ENCODE measurements at regions not wholly inside any gene's neighbourhood (a gene's known extent, or its start where the extent isn't known, plus 50 kb on each side); places are given as distances from the start of the nearest gene placed in this dataset.

- no peaks in the 10 kb centered on the region for H3K27me3 Mint-ChIP-seq
- intact Hi-C loops (cut with micrococcal nuclease): no loop called here
- no peaks in the 10 kb centered on the region for H3K36me3 ChIP-seq (ENCODE audit: insufficient read depth, low read length)
- ChIA-PET CTCF (ENCODE audit: partially characterized antibody) (no interaction called here), POLR2A (ENCODE audit: partially characterized antibody) (no interaction called here)
- DNase-seq: no peak
- H3K9me3 Mint-ChIP-seq: peaks cover 0 to 2% (median 0%) of the 10 kb centered on the region in 8 donors
- no peak overlapping the region for H3K4me3 ChIP-seq (ENCODE audit: low read length in 2 of 2)
- no peaks in the 10 kb centered on the region for H3K27me3 ChIP-seq (ENCODE audit: insufficient read depth, low read length)
- no peak overlapping the region for H3K4me3 Mint-ChIP-seq
- H3K27ac ChIP-seq (ENCODE audit: low read depth, low read length): no peak overlapping the region
- H3K4me1 ChIP-seq (ENCODE audit: insufficient read depth, low read length): no peaks in the 10 kb centered on the region
- no peaks in the 10 kb centered on the region for H3K4me1 Mint-ChIP-seq
- no peaks in the 10 kb centered on the region for H3K36me3 Mint-ChIP-seq
- no peak overlapping the region for H3K27ac Mint-ChIP-seq
- H3K9me3 ChIP-seq (ENCODE audit: control insufficient read depth in 1 of 2, low read length in 2 of 2): no peaks in the 10 kb centered on the region
Measured at GRCh38 chr13:84433024-84433423, 550.8 kb upstream of the SLITRK1 start.

GRCh38 chr13:84431646-84432045, 549.4 kb upstream of the SLITRK1 start:
- Mint-ChIP-seq H3K4me1 (no peaks in the 10 kb centered on the region), H3K4me3 (no peak overlapping the region), H3K9me3 (peaks cover 0 to 4% (median under 1%) of the 10 kb centered on the region in 8 donors), H3K27ac (no peak overlapping the region), H3K36me3 (no peaks in the 10 kb centered on the region), H3K27me3 (no peaks in the 10 kb centered on the region)
- no peaks in the 10 kb centered on the region for H3K27me3 ChIP-seq (ENCODE audit: insufficient read depth, low read length)
- H3K27ac ChIP-seq (ENCODE audit: low read depth, low read length): no peak overlapping the region
- CTCF ChIA-PET (ENCODE audit: partially characterized antibody): no interaction called here
- no peak overlapping the region for H3K4me3 ChIP-seq (ENCODE audit: low read length in 2 of 2)
- H3K36me3 ChIP-seq (ENCODE audit: insufficient read depth, low read length): no peaks in the 10 kb centered on the region
- no peak for DNase-seq
- no peaks in the 10 kb centered on the region for H3K9me3 ChIP-seq (ENCODE audit: control insufficient read depth in 1 of 2, low read length in 2 of 2)
- no peaks in the 10 kb centered on the region for H3K4me1 ChIP-seq (ENCODE audit: insufficient read depth, low read length)
- intact Hi-C loops (cut with micrococcal nuclease): no loop called here
- POLR2A ChIA-PET (ENCODE audit: partially characterized antibody): no interaction called here

- intact Hi-C loops (cut with micrococcal nuclease): no loop called here
- H3K9me3 ChIP-seq (ENCODE audit: control insufficient read depth in 1 of 2, low read length in 2 of 2): no peaks in the 10 kb centered on the region
- ChIA-PET CTCF (ENCODE audit: partially characterized antibody) (no interaction called here), POLR2A (ENCODE audit: partially characterized antibody) (no interaction called here)
- no peaks in the 10 kb centered on the region for H3K27me3 ChIP-seq (ENCODE audit: insufficient read depth, low read length)
- no peak overlapping the region for H3K4me3 Mint-ChIP-seq
- no peaks in the 10 kb centered on the region for H3K4me1 ChIP-seq (ENCODE audit: insufficient read depth, low read length)
- H3K4me1 Mint-ChIP-seq: no peaks in the 10 kb centered on the region
- DNase-seq: no peak
- no peaks in the 10 kb centered on the region for H3K36me3 Mint-ChIP-seq
- no peak overlapping the region for H3K27ac ChIP-seq (ENCODE audit: low read depth, low read length)
- no peak overlapping the region for H3K4me3 ChIP-seq (ENCODE audit: low read length in 2 of 2)
- H3K36me3 ChIP-seq (ENCODE audit: insufficient read depth, low read length): no peaks in the 10 kb centered on the region
- H3K27ac Mint-ChIP-seq: no peak overlapping the region
- H3K27me3 Mint-ChIP-seq: no peaks in the 10 kb centered on the region
- peaks cover 0 to 4% (median under 1%) of the 10 kb centered on the region in 8 donors for H3K9me3 Mint-ChIP-seq
Measured at GRCh38 chr13:84430446-84430845, 548.2 kb upstream of the SLITRK1 start.

- no peaks in the 10 kb centered on the region for H3K36me3 Mint-ChIP-seq
Measured at GRCh38 chr13:84430015-84430414, 547.7 kb upstream of the SLITRK1 start.

GRCh38 chr13:84418041-84418440, 535.8 kb upstream of the SLITRK1 start:
- Mint-ChIP-seq H3K4me1 (no peaks in the 10 kb centered on the region), H3K27me3 (no peaks in the 10 kb centered on the region), H3K27ac (no peak overlapping the region), H3K36me3 (no peaks in the 10 kb centered on the region), H3K9me3 (peaks cover 0 to 7% (median 3%) of the 10 kb centered on the region in 8 donors), H3K4me3 (no peak overlapping the region)
- ChIA-PET POLR2A (ENCODE audit: partially characterized antibody) (no interaction called here), CTCF (ENCODE audit: partially characterized antibody) (no interaction called here)
- Histone ChIP-seq H3K4me1 (ENCODE audit: insufficient read depth, low read length) (no peaks in the 10 kb centered on the region), H3K9me3 (ENCODE audit: control insufficient read depth in 1 of 2, low read length in 2 of 2) (no peaks in the 10 kb centered on the region), H3K27me3 (ENCODE audit: insufficient read depth, low read length) (no peaks in the 10 kb centered on the region), H3K27ac (ENCODE audit: low read depth, low read length) (no peak overlapping the region), H3K36me3 (ENCODE audit: insufficient read depth, low read length) (no peaks in the 10 kb centered on the region), H3K4me3 (ENCODE audit: low read length in 2 of 2) (no peak overlapping the region)
- DNase-seq: no peak
- intact Hi-C loops (cut with micrococcal nuclease): no loop called here

More at GRCh38 chr13:84430015-84430414, 547.7 kb upstream of the SLITRK1 start:
- no peaks in the 10 kb centered on the region for H3K27me3 ChIP-seq (ENCODE audit: insufficient read depth, low read length)
- peaks cover 0 to 4% (median under 1%) of the 10 kb centered on the region in 8 donors for H3K9me3 Mint-ChIP-seq
- H3K9me3 ChIP-seq (ENCODE audit: control insufficient read depth in 1 of 2, low read length in 2 of 2): no peaks in the 10 kb centered on the region
- no peak overlapping the region for H3K27ac Mint-ChIP-seq
- H3K27ac ChIP-seq (ENCODE audit: low read depth, low read length): no peak overlapping the region
- H3K4me1 Mint-ChIP-seq: no peaks in the 10 kb centered on the region
- no peaks in the 10 kb centered on the region for H3K4me1 ChIP-seq (ENCODE audit: insufficient read depth, low read length)
- no peak for DNase-seq
- no peaks in the 10 kb centered on the region for H3K36me3 ChIP-seq (ENCODE audit: insufficient read depth, low read length)
- no peak overlapping the region for H3K4me3 Mint-ChIP-seq
- H3K27me3 Mint-ChIP-seq: no peaks in the 10 kb centered on the region
- intact Hi-C loops (cut with micrococcal nuclease): no loop called here
- no peak overlapping the region for H3K4me3 ChIP-seq (ENCODE audit: low read length in 2 of 2)
- ChIA-PET CTCF (ENCODE audit: partially characterized antibody) (no interaction called here), POLR2A (ENCODE audit: partially characterized antibody) (no interaction called here)

GRCh38 chr13:84417416-84417815, 535.1 kb upstream of the SLITRK1 start:
- intact Hi-C loops (cut with micrococcal nuclease): no loop called here
- H3K27me3 ChIP-seq (ENCODE audit: insufficient read depth, low read length): no peaks in the 10 kb centered on the region
- Mint-ChIP-seq H3K9me3 (peaks cover 0 to 7% (median 3%) of the 10 kb centered on the region in 8 donors), H3K4me1 (no peaks in the 10 kb centered on the region), H3K27ac (no peak overlapping the region), H3K4me3 (no peak overlapping the region), H3K36me3 (no peaks in the 10 kb centered on the region), H3K27me3 (no peaks in the 10 kb centered on the region)
- no peak for DNase-seq
- no peak overlapping the region for H3K4me3 ChIP-seq (ENCODE audit: low read length in 2 of 2)
- ChIA-PET CTCF (ENCODE audit: partially characterized antibody) (no interaction called here), POLR2A (ENCODE audit: partially characterized antibody) (no interaction called here)
- H3K4me1 ChIP-seq (ENCODE audit: insufficient read depth, low read length): no peaks in the 10 kb centered on the region
- no peaks in the 10 kb centered on the region for H3K9me3 ChIP-seq (ENCODE audit: control insufficient read depth in 1 of 2, low read length in 2 of 2)
- H3K27ac ChIP-seq (ENCODE audit: low read depth, low read length): no peak overlapping the region
- no peaks in the 10 kb centered on the region for H3K36me3 ChIP-seq (ENCODE audit: insufficient read depth, low read length)

- Mint-ChIP-seq H3K4me3 (no peak overlapping the region), H3K27ac (no peak overlapping the region), H3K27me3 (no peaks in the 10 kb centered on the region), H3K36me3 (no peaks in the 10 kb centered on the region), H3K4me1 (no peaks in the 10 kb centered on the region), H3K9me3 (peaks cover 0 to 5% (median under 1%) of the 10 kb centered on the region in 8 donors)
- Histone ChIP-seq H3K9me3 (ENCODE audit: control insufficient read depth in 1 of 2, low read length in 2 of 2) (no peaks in the 10 kb centered on the region), H3K27me3 (ENCODE audit: insufficient read depth, low read length) (no peaks in the 10 kb centered on the region), H3K36me3 (ENCODE audit: insufficient read depth, low read length) (no peaks in the 10 kb centered on the region), H3K4me1 (ENCODE audit: insufficient read depth, low read length) (no peaks in the 10 kb centered on the region), H3K4me3 (ENCODE audit: low read length in 2 of 2) (no peak overlapping the region), H3K27ac (ENCODE audit: low read depth, low read length) (no peak overlapping the region)
- intact Hi-C loops (cut with micrococcal nuclease): no loop called here
- ChIA-PET POLR2A (ENCODE audit: partially characterized antibody) (no interaction called here), CTCF (ENCODE audit: partially characterized antibody) (no interaction called here)
- no peak for DNase-seq
Measured at GRCh38 chr13:84413016-84413415, 530.7 kb upstream of the SLITRK1 start.

DNA sequence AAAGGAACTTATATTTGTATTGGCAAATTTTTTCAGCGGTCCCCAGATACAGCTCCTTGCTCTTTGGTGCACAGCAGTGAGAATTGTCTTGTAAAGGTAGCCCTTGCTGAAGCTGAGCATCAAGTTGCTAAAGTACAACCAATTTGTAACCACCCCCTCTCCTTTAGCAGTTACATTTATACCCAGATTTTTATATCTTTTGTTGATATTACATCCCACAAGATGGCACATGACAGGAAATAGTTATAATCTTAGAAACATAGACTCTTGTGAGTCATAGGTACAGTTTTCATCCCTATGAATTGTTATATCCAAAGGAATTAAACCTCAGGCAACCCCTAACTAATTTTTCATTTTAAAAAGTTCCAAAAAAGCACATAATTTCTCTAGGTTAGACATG, 523.0 kb upstream of the SLITRK1 start:
- intact Hi-C loops (cut with micrococcal nuclease): no loop called here
- no peaks in the 10 kb centered on the region for H3K27me3 Mint-ChIP-seq

More for the DNA sequence above, 523.0 kb upstream of the SLITRK1 start:
- Histone ChIP-seq H3K4me3 (ENCODE audit: low read length in 2 of 2) (no peak overlapping the region), H3K4me1 (ENCODE audit: insufficient read depth, low read length) (no peaks in the 10 kb centered on the region), H3K36me3 (ENCODE audit: insufficient read depth, low read length) (no peaks in the 10 kb centered on the region), H3K9me3 (ENCODE audit: control insufficient read depth in 1 of 2, low read length in 2 of 2) (no peaks in the 10 kb centered on the region), H3K27ac (ENCODE audit: low read depth, low read length) (no peak overlapping the region), H3K27me3 (ENCODE audit: insufficient read depth, low read length) (no peaks in the 10 kb centered on the region)
- no peak overlapping the region for H3K27ac Mint-ChIP-seq
- H3K4me3 Mint-ChIP-seq: no peak overlapping the region
- CTCF ChIA-PET (ENCODE audit: partially characterized antibody): no interaction called here
- no peaks in the 10 kb centered on the region for H3K36me3 Mint-ChIP-seq
- no peaks in the 10 kb centered on the region for H3K4me1 Mint-ChIP-seq
- no peak for DNase-seq
- POLR2A ChIA-PET (ENCODE audit: partially characterized antibody): no interaction called here
- peaks cover 0 to 8% (median 0%) of the 10 kb centered on the region in 8 donors for H3K9me3 Mint-ChIP-seq
